ENCODE measurements at regions not wholly inside any gene's neighbourhood (a gene's known extent, or its start where the extent isn't known, plus 50 kb on each side); places are given as distances from the start of the nearest gene placed in this dataset.
A peak's percentile ranks its signal among the peaks of the same experiment; 100 is the strongest.

DNA sequence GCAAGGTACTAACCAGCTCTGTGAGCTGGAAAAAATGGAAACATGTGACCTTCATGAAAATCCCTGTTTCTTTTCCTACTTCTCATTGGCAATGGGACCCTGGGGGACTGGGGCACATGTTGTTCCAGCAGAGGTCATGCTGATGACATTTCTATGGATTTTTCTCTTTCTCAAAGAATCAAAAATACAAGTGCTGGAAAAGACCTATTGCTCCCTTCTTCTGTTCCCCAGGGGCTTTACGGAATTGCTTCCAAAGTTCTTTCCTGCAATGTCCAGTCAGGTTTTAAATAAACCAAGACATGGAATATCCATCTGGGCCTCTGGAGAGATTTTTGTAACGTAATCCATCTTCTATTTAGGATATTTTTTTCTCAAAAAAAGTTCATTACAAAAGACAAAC lies 1006.1 kb upstream of the CELF4 start:
- H3K27ac ChIP-seq (ENCODE audit: insufficient read depth in 1 of 2, low read depth in 1 of 2, low read length in 2 of 2, poor library complexity in 1 of 2, severe bottlenecking in 2 of 2) = no peak overlapping the region
- 100% methylated on average over 1 of the region's 2 CpGs for WGBS (ENCODE audit: insufficient coverage)

DNA sequence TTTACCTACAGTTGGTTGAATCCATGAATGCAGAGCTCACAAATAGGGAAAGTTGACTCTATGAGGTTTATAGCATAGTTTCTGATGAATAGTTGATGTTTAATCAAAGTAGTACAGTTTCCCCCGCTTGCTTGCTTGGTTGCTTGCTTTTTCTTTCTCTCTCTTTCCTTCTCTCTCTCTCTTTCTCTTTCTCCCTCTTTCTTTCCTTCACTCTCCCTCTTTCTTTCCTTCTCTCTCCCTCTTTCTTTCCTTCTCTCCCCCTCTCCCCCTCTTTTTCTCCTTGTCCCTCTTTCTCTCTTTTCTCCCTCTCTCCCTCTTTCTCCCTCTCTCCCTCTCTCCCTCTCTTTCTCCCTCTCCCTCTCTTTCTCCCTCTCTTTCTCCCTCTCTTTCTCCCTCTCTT lies 999.9 kb upstream of the CELF4 start:
- no peaks in the 10 kb centered on the region for H3K36me3 ChIP-seq (ENCODE audit: control insufficient read depth in 4 of 4, insufficient read depth in 4 of 4, low read length in 3 of 4)
- H3K4me3 ChIP-seq (ENCODE audit: control insufficient read depth in 1 of 7, extremely low read depth in 1 of 7, insufficient read depth in 4 of 7, low read depth in 2 of 7, low read length in 6 of 7) = no peak overlapping the region
- H3K9me3 ChIP-seq (ENCODE audit: control extremely low read depth in 1 of 5, control insufficient read depth in 4 of 5, insufficient read depth in 2 of 5, low read depth in 1 of 5, low read length in 4 of 5) = peaks cover 0 to 6% (median 2%) of the 10 kb centered on the region in 5 experiments
- no peak for DNase-seq
- H3K4me1 ChIP-seq (ENCODE audit: control extremely low read depth in 1 of 4, control insufficient read depth in 4 of 4, insufficient read depth in 4 of 4, low read length in 3 of 4) = no peaks in the 10 kb centered on the region
- WGBS (ENCODE audit: insufficient coverage) = 88% methylated on average over 1 of the region's 1 CpG
- ChIA-PET CTCF (no interaction called here), POLR2A (no interaction called here)
- no peaks in the 10 kb centered on the region for H3K27me3 ChIP-seq (replicated peaks in 2 of 5; ENCODE audit: control insufficient read depth in 4 of 5, insufficient read depth in 5 of 5, low read length in 4 of 5)
- no peak overlapping the region for H3K27ac ChIP-seq (ENCODE audit: insufficient read depth in 1 of 2, low read depth in 1 of 2, low read length in 2 of 2, poor library complexity in 1 of 2, severe bottlenecking in 2 of 2)

More for the DNA sequence above, 1006.1 kb upstream of the CELF4 start:
- Histone ChIP-seq H3K9me3 (ENCODE audit: control extremely low read depth in 1 of 5, control insufficient read depth in 4 of 5, insufficient read depth in 2 of 5, low read depth in 1 of 5, low read length in 4 of 5) (peaks cover 0 to 2% (median 0%) of the 10 kb centered on the region in 5 experiments), H3K27me3 (replicated peaks in 2 of 5; ENCODE audit: control insufficient read depth in 4 of 5, insufficient read depth in 5 of 5, low read length in 4 of 5) (no peaks in the 10 kb centered on the region), H3K36me3 (ENCODE audit: control insufficient read depth in 4 of 4, insufficient read depth in 4 of 4, low read length in 3 of 4) (no peaks in the 10 kb centered on the region), H3K4me3 (ENCODE audit: control insufficient read depth in 1 of 7, extremely low read depth in 1 of 7, insufficient read depth in 4 of 7, low read depth in 2 of 7, low read length in 6 of 7) (no peak overlapping the region), H3K4me1 (ENCODE audit: control extremely low read depth in 1 of 4, control insufficient read depth in 4 of 4, insufficient read depth in 4 of 4, low read length in 3 of 4) (peaks cover 0 to 8% (median 0%) of the 10 kb centered on the region in 4 experiments)
- CTCF ChIA-PET = interaction anchor here (1.5 to 2.1 kb wide), 2 partner anchors 15 to 43 kb away, joined by 4 to 7 read pairs; no protein-coding TSS in a partner anchor
- DNase-seq = no peak
- POLR2A ChIA-PET = no interaction called here

- POLR2A ChIA-PET = no interaction called here
Measured at GRCh38 chr18:38563396-38563980, 997.9 kb upstream of the CELF4 start.

GRCh38 chr18:38557006-38557405 lies 991.4 kb upstream of the CELF4 start:
- H3K4me3 ChIP-seq (ENCODE audit: control insufficient read depth in 1 of 7, extremely low read depth in 1 of 7, insufficient read depth in 4 of 7, low read depth in 2 of 7, low read length in 6 of 7) = no peak overlapping the region
- ChIA-PET CTCF (interaction anchor here (1.5 to 1.7 kb wide), 2 partner anchors 11 to 14 kb away, joined by 3 to 7 read pairs; no protein-coding TSS in a partner anchor), POLR2A (no interaction called here)
- H3K27me3 ChIP-seq (replicated peaks in 2 of 5; ENCODE audit: control insufficient read depth in 4 of 5, insufficient read depth in 5 of 5, low read length in 4 of 5) = no peaks in the 10 kb centered on the region
- no peaks in the 10 kb centered on the region for H3K4me1 ChIP-seq (ENCODE audit: control extremely low read depth in 1 of 4, control insufficient read depth in 4 of 4, insufficient read depth in 4 of 4, low read length in 3 of 4)
- WGBS (ENCODE audit: insufficient coverage) = 79% methylated on average over 3 of the region's 5 CpGs
- no peak overlapping the region for H3K27ac ChIP-seq (ENCODE audit: insufficient read depth in 1 of 2, low read depth in 1 of 2, low read length in 2 of 2, poor library complexity in 1 of 2, severe bottlenecking in 2 of 2)
- no peak for DNase-seq
- no peaks in the 10 kb centered on the region for H3K36me3 ChIP-seq (ENCODE audit: control insufficient read depth in 4 of 4, insufficient read depth in 4 of 4, low read length in 3 of 4)
- H3K9me3 ChIP-seq (ENCODE audit: control extremely low read depth in 1 of 5, control insufficient read depth in 4 of 5, insufficient read depth in 2 of 5, low read depth in 1 of 5, low read length in 4 of 5) = peaks cover 0 to 2% (median 0%) of the 10 kb centered on the region in 5 experiments

More at GRCh38 chr18:38563396-38563980, 997.9 kb upstream of the CELF4 start:
- H3K27ac ChIP-seq (ENCODE audit: insufficient read depth in 1 of 2, low read depth in 1 of 2, low read length in 2 of 2, poor library complexity in 1 of 2, severe bottlenecking in 2 of 2) = no peak overlapping the region
- DNase-seq = no peak
- H3K36me3 ChIP-seq (ENCODE audit: control insufficient read depth in 4 of 4, insufficient read depth in 4 of 4, low read length in 3 of 4) = no peaks in the 10 kb centered on the region
- H3K4me1 ChIP-seq (ENCODE audit: control extremely low read depth in 1 of 4, control insufficient read depth in 4 of 4, insufficient read depth in 4 of 4, low read length in 3 of 4) = no peaks in the 10 kb centered on the region
- CTCF ChIA-PET = interaction anchor here (1.8 kb wide), 1 partner anchor 9 kb away, joined by 7 read pairs; no protein-coding TSS in a partner anchor
- peaks cover 0 to 8% (median 2%) of the 10 kb centered on the region in 5 experiments for H3K9me3 ChIP-seq (ENCODE audit: control extremely low read depth in 1 of 5, control insufficient read depth in 4 of 5, insufficient read depth in 2 of 5, low read depth in 1 of 5, low read length in 4 of 5)
- no peaks in the 10 kb centered on the region for H3K27me3 ChIP-seq (replicated peaks in 2 of 5; ENCODE audit: control insufficient read depth in 4 of 5, insufficient read depth in 5 of 5, low read length in 4 of 5)
- 100% methylated on average over 1 of the region's 2 CpGs for WGBS (ENCODE audit: insufficient coverage)
- no peak overlapping the region for H3K4me3 ChIP-seq (ENCODE audit: control insufficient read depth in 1 of 7, extremely low read depth in 1 of 7, insufficient read depth in 4 of 7, low read depth in 2 of 7, low read length in 6 of 7)

GRCh38 chr18:38552732-38553321 lies 987.2 kb upstream of the CELF4 start:
- CTCF ChIA-PET = no interaction called here
- Histone ChIP-seq H3K4me1 (ENCODE audit: control extremely low read depth in 1 of 4, control insufficient read depth in 4 of 4, insufficient read depth in 4 of 4, low read length in 3 of 4) (no peaks in the 10 kb centered on the region), H3K27ac (ENCODE audit: insufficient read depth in 1 of 2, low read depth in 1 of 2, low read length in 2 of 2, poor library complexity in 1 of 2, severe bottlenecking in 2 of 2) (no peak overlapping the region), H3K36me3 (ENCODE audit: control insufficient read depth in 4 of 4, insufficient read depth in 4 of 4, low read length in 3 of 4) (no peaks in the 10 kb centered on the region), H3K9me3 (ENCODE audit: control extremely low read depth in 1 of 5, control insufficient read depth in 4 of 5, insufficient read depth in 2 of 5, low read depth in 1 of 5, low read length in 4 of 5) (no peaks in the 10 kb centered on the region), H3K27me3 (replicated peaks in 2 of 5; ENCODE audit: control insufficient read depth in 4 of 5, insufficient read depth in 5 of 5, low read length in 4 of 5) (no peaks in the 10 kb centered on the region), H3K4me3 (ENCODE audit: control insufficient read depth in 1 of 7, extremely low read depth in 1 of 7, insufficient read depth in 4 of 7, low read depth in 2 of 7, low read length in 6 of 7) (no peak overlapping the region)
- DNase-seq = no peak
- POLR2A ChIA-PET = interaction anchor here (0.6 kb wide), 2 partner anchors 181 to 1090 kb away, joined by 3 to 6 read pairs; no protein-coding TSS in a partner anchor
- no CpG with 5 or more reads among the region's 2 CpGs for WGBS (ENCODE audit: insufficient coverage)

- 97% methylated on average over 10 of the region's 10 CpGs for WGBS (ENCODE audit: insufficient coverage)
- Histone ChIP-seq H3K27ac (ENCODE audit: insufficient read depth in 1 of 2, low read depth in 1 of 2, low read length in 2 of 2, poor library complexity in 1 of 2, severe bottlenecking in 2 of 2) (no peak overlapping the region), H3K27me3 (replicated peaks in 2 of 5; ENCODE audit: control insufficient read depth in 4 of 5, insufficient read depth in 5 of 5, low read length in 4 of 5) (no peaks in the 10 kb centered on the region), H3K4me3 (ENCODE audit: control insufficient read depth in 1 of 7, extremely low read depth in 1 of 7, insufficient read depth in 4 of 7, low read depth in 2 of 7, low read length in 6 of 7) (no peak overlapping the region), H3K36me3 (ENCODE audit: control insufficient read depth in 4 of 4, insufficient read depth in 4 of 4, low read length in 3 of 4) (no peaks in the 10 kb centered on the region), H3K4me1 (ENCODE audit: control extremely low read depth in 1 of 4, control insufficient read depth in 4 of 4, insufficient read depth in 4 of 4, low read length in 3 of 4) (no peaks in the 10 kb centered on the region), H3K9me3 (ENCODE audit: control extremely low read depth in 1 of 5, control insufficient read depth in 4 of 5, insufficient read depth in 2 of 5, low read depth in 1 of 5, low read length in 4 of 5) (no peaks in the 10 kb centered on the region)
- CTCF ChIA-PET = no interaction called here
- POLR2A ChIA-PET = interaction anchor here (0.6 kb wide), 1 partner anchor 370 kb away, joined by 3 read pairs; no protein-coding TSS in a partner anchor
- no peak for DNase-seq
Measured at GRCh38 chr18:38551881-38552280, 986.3 kb upstream of the CELF4 start.

DNA sequence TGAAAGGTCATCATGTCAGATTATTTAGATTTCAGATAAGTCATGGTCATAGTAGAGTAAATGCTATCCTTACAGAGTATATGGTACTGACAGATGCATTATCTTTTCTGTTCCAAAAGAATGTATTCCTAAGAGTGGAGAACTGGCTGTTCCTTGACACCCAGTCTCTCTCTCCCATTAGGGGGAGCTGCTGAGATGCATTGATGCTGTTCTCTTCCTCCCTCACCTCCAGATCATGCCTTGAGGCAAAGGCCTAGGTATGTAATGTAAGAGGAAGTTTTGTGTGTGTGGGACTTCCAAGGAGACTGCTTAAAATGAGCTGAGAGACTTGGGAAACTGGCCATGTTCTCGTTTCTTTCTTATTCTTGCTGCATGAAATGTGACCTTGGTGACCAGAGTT lies 979.5 kb upstream of the CELF4 start:
- Histone ChIP-seq H3K4me3 (ENCODE audit: control insufficient read depth in 1 of 7, extremely low read depth in 1 of 7, insufficient read depth in 4 of 7, low read depth in 2 of 7, low read length in 6 of 7) (no peak overlapping the region), H3K9me3 (ENCODE audit: control extremely low read depth in 1 of 5, control insufficient read depth in 4 of 5, insufficient read depth in 2 of 5, low read depth in 1 of 5, low read length in 4 of 5) (peaks cover 0 to 5% (median 0%) of the 10 kb centered on the region in 5 experiments), H3K36me3 (ENCODE audit: control insufficient read depth in 4 of 4, insufficient read depth in 4 of 4, low read length in 3 of 4) (no peaks in the 10 kb centered on the region), H3K4me1 (ENCODE audit: control extremely low read depth in 1 of 4, control insufficient read depth in 4 of 4, insufficient read depth in 4 of 4, low read length in 3 of 4) (no peaks in the 10 kb centered on the region), H3K27me3 (replicated peaks in 2 of 5; ENCODE audit: control insufficient read depth in 4 of 5, insufficient read depth in 5 of 5, low read length in 4 of 5) (no peaks in the 10 kb centered on the region), H3K27ac (ENCODE audit: insufficient read depth in 1 of 2, low read depth in 1 of 2, low read length in 2 of 2, poor library complexity in 1 of 2, severe bottlenecking in 2 of 2) (no peak overlapping the region)
- 83% methylated on average over 1 of the region's 1 CpG for WGBS (ENCODE audit: insufficient coverage)
- peak; percentile 15 to 38 (median 16) for DNase-seq
- POLR2A ChIA-PET = no interaction called here
- CTCF ChIA-PET = interaction anchor here (0.8 to 0.9 kb wide), 3 partner anchors 11 to 28 kb away, joined by 3 read pairs; no protein-coding TSS in a partner anchor
